ENCODE measurements at regions not wholly inside any gene's neighbourhood (a gene's known extent, or its start where the extent isn't known, plus 50 kb on each side); places are given as distances from the start of the nearest gene placed in this dataset.

- no peak for DNase-seq (ENCODE audit: low spot score)
- no peak for TF ChIP-seq CTCF (IDR thresholded peaks at IDR 0.05; ENCODE audit: extremely low read depth, missing control alignments)
These were observed 236.1 kb upstream of the G2E3 start for GRCh38 chr14:30322819-30323218.

GRCh38 chr14:30330033-30330432 lies 228.9 kb upstream of the G2E3 start:
- no peak for DNase-seq (ENCODE audit: low spot score)

GRCh38 chr14:30330445-30330844 lies 228.5 kb upstream of the G2E3 start:
- no peak for DNase-seq (ENCODE audit: low spot score)
- no peak for TF ChIP-seq CTCF (IDR thresholded peaks at IDR 0.05; ENCODE audit: extremely low read depth, missing control alignments)

More at GRCh38 chr14:30330033-30330432, 228.9 kb upstream of the G2E3 start:
- TF ChIP-seq CTCF (IDR thresholded peaks at IDR 0.05; ENCODE audit: extremely low read depth, missing control alignments) = no peak

- DNase-seq (ENCODE audit: low spot score) = no peak
- TF ChIP-seq CTCF (IDR thresholded peaks at IDR 0.05; ENCODE audit: extremely low read depth, missing control alignments) = no peak
These were observed 227.9 kb upstream of the G2E3 start for GRCh38 chr14:30331030-30331429.

DNA sequence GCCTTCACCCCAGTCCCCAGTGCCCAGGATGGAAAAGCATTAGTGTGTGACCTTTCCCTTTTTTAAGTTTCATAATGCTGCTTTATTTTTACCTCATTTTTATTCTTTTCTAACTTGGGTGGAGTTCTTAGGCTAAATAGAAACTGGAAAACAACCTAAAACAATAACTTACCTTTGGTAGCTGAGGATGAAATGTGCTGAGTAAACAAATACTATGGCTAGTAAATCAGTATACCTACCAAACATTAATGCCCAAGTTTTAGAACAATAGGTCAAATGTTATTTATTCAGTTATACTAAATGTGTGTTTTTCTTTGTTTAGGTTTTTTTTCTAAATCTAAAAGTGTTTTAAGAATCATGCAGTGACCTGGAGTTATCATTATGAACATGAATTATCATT lies 226.6 kb upstream of the G2E3 start:
- DNase-seq (ENCODE audit: low spot score) = no peak
- no peak for TF ChIP-seq CTCF (IDR thresholded peaks at IDR 0.05; ENCODE audit: extremely low read depth, missing control alignments)

DNA sequence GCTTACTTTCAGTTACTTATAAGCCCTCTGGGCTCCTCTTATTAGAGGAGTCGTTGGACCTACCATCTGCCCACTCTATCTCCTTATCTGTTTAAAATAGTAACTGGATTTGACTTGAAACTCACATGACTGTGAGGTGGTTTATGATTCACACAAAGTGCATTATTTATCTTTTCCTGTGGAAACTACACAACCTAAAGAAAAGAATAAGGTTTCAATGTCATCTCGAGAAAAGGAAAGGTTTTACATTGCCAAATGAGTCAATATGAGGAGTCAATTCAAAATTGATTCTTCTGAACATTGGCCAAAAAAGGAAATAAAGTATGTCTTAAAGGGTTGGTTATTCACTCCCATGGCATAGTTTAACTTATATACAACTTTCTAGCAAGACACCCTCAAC lies 225.0 kb upstream of the G2E3 start:
- no peak for TF ChIP-seq CTCF (IDR thresholded peaks at IDR 0.05; ENCODE audit: extremely low read depth, missing control alignments)
- DNase-seq (ENCODE audit: low spot score) = no peak

DNA sequence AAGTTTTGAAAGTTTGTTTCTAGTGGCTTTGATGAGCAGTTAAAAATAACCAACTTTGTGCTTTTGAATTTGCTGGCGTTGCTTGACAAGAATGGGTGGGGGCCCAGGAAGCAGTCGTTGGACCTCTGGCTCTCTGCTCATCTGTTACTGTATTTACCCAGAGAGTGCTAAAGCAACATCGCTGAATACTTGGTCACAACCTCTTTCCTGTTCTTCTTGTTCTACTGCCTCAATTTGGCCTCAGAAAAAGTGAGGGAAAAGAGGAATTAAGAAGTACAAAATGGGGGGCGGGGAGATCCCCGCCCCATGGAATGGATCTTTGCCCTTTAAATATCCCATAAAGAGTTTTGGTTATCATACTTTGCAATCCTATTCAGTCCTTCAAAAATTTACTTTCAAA lies 221.5 kb upstream of the G2E3 start:
- no peak for TF ChIP-seq CTCF (IDR thresholded peaks at IDR 0.05; ENCODE audit: extremely low read depth, missing control alignments)
- no peak for DNase-seq (ENCODE audit: low spot score)
